Kidney glomerular epithelial cell (primary cell): ENCODE measurements at regions not wholly inside any gene's neighbourhood (a gene's known extent, or its start where the extent isn't known, plus 50 kb on each side); places are given as distances from the start of the nearest gene placed in this dataset.
"Not testable (repeated sequence)": the region's sequence is repeated elsewhere in the genome, so short reads cannot be mapped to it uniquely, and the experiment has no call there.

ENCODE experiments used
- DNase-seq: peaks from one replicate; lab custom pipeline; 2025; lab: John Stamatoyannopoulos, UW

- DNase-seq: no peak
These were observed 563.5 kb downstream of the EDEM1 start for GRCh38 chr3:5750874-5751640.

GRCh38 chr3:5754602-5755001 lies 567.1 kb downstream of the EDEM1 start:
- no peak for DNase-seq

GRCh38 chr3:5756443-5756842 lies 568.9 kb downstream of the EDEM1 start:
- no peak for DNase-seq

- DNase-seq: no peak
These were observed 569.8 kb downstream of the EDEM1 start for GRCh38 chr3:5757213-5757804.

- no peak for DNase-seq
These were observed 571.2 kb downstream of the EDEM1 start for GRCh38 chr3:5758699-5759098.

DNA sequence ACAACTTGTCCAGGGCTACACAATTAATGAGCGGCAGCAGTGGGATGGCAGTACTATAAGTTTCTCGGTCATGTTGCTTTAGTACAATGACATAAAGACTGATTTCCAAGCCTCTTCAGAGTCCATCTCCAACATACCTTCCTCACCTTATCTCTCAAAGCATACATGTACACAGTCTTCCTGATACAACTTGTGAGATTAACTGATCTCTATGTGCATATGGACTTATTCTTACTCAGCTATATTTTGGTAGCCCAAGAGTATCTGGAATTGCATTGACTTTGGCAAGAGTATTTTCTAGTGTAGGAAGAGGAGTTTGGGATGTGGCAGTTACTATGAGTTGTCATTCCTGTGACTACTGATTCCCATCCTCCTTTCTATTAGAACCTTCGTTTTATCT lies 575.0 kb downstream of the EDEM1 start:
- DNase-seq: no peak

DNA sequence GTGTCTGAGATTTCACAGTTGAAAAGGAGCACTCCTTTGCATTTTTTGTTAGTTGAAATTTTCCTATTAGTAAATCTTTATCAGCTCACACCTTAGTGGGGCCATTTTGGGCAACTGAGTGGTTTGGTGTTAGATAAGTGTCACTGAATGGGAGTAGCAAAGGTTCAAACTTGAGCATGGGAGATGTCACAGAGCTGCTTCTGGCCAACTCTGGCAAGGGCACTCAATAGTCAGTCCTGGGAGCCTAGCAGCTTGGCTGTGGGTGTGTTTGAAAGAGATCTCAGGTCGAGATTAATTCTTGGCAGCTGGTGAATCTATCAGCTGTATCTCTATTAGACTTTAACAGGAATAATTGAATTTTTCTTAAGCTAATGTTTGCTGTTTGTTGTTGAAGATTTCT lies 579.3 kb downstream of the EDEM1 start:
- DNase-seq: no peak

DNA sequence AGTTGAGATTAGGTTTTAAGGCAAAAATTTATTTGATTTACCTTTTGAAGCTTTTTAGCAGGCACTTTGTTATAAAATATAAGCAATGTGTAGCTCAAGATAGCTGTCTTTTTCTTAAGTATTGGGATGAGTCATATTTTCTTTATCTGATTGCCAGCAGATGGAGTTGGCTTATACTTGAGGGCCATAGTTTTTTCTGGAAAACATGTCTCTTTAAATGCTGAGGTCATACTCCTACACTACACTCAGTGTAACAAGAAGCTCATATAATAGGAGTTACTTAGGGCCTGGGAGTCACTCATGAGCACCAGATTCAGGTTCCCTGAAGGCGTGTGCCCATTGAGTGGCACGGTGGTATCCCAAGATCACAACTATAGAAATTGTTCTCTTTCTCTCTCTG lies 579.8 kb downstream of the EDEM1 start:
- DNase-seq: no peak

GRCh38 chr3:5768281-5768945 lies 580.9 kb downstream of the EDEM1 start:
- no peak for DNase-seq

DNA sequence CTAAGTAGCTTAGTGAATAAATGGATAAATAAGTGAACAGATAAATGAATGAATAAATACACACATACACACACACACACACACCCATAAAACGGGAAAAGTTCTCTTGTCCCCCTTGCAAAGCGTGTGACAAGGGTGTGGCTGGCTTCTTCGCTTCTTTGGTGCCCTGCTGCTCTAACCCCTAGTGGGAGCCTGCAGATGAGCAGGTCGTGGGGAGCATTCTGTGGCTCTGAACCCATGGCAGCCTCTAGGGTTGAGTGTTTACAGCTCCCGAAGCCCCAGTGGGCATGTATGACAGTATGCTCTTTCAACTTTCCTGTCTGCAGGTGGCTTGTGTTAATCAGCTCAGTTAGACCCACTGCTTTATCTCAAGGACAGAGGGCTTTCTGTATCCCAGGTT lies 582.3 kb downstream of the EDEM1 start:
- DNase-seq: no peak

- DNase-seq: no peak
These were observed 586.8 kb downstream of the EDEM1 start for GRCh38 chr3:5774337-5774736.

DNA sequence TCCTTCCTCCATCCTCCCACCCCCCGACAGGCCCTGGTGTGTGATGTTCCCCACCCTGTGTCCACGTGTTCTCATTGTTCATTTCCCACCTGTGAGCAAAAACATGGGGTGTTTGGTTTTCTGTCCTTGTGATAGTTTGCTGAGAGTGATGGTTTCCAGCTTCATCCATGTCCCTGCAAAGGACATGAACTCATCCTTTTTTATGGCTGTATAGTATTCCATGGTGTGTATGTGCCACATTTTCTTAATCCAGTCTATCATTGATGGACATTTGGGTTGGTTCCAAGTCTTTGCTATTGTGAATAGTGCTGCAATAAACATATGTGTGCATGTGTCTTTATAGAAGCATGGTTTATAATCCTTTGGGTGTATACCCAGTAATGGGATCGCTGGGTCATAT lies 587.6 kb downstream of the EDEM1 start:
- DNase-seq: not testable (repeated sequence)

DNA sequence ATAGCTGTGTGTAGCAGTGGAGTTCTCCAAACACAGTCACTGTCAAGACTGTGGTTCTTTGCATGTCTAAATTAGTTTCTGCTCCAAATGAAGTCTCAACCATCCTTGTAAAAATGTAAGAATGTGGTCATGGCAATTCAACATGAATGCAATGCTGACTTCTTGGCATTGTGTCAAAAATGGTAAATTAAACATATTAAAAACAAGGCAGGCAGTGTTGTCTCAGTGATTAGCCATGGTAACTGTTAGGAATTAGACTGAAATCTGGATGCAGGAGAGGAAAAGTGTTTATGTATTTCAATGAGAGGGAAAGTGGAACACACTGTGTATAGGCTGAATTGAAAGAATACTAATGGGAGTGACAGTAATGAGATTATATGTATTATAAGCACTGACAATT lies 597.2 kb downstream of the EDEM1 start:
- DNase-seq: no peak

DNA sequence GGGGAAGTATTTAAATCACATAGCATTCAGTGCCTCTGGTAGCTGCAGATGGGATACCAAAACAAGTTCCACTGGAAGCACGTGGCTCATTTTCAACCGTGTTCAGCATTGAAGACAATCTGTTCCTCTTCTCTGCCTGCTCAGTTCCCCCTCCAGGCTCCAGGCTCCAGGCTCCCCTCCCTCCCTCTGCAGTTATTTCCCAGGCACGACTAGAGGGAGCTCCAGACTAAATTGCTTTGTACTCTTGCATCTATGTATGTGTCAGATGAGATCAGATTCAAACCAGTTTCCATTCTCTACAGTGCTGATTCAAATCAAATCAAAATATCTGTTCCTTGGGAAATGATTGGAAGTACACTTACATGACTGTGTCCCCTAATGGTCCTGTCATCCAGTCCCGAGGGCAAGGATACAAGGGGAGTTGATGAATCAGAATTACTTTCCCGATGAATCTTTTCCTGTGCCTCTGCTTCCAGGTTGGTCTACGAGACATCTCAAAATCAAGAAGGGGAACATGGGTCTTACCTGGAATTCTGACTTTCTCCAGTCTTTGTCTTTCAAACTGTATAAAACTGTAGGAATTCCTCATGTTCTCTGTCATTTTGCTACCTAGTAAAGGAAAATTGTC lies 600.5 kb downstream of the EDEM1 start:
- DNase-seq: no peak

DNA sequence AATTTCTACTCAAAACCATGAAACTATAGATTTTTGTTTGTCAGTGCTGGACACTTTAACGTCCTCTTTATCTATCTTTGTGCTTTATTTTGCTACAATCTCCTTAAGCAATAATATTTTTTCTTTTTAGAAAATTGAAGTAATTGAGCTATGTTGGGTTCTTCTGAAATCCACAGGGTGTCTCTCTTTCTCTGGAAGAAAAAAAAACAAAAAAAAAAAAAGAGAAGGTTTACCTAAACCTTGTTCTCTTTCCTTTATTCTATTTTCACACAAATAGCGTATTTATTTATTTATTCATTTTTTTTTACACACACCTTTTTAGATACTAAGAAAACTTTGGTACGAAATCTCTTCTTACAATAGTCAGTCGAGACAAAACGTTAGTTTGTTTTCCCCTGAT lies 601.0 kb downstream of the EDEM1 start:
- DNase-seq: no peak

DNA sequence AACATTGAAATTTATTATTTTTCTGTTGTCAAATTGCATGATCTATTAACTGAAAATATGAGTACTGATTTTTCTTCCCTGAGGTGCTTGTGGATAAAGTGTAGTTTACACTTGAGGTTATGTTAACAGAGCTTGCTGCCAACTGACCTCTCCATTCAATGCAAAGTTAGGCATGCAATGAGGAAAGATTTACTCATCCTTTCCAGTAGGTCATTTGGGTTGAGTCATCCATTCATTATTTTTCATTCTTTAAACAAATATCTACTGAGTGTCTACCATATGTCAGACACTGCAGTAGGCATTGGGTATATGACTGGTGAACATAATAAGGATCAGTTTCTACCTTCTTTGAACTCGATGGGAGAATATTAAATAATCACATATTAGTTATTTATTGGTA lies 604.1 kb downstream of the EDEM1 start:
- peak; percentile 52 for DNase-seq

DNA sequence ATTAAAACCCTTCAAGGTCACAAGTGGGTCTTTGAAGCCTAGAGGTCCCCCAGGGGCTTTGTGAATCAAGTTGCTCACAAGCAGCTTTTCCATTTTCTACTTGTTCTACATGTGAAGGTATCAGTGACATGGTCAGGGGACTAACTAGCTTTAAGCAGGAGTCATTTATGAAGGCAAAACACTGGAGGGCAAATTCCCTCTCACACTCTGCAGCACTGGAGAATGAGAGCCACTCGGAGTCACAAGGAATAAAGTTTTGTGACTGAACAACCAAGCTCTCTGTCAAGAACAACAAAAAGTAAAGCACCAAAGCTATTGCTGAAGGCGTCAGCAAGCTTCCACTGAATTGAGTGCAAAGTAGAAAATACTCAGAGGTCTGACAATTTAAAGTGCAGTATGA lies 609.0 kb downstream of the EDEM1 start:
- no peak for DNase-seq

DNA sequence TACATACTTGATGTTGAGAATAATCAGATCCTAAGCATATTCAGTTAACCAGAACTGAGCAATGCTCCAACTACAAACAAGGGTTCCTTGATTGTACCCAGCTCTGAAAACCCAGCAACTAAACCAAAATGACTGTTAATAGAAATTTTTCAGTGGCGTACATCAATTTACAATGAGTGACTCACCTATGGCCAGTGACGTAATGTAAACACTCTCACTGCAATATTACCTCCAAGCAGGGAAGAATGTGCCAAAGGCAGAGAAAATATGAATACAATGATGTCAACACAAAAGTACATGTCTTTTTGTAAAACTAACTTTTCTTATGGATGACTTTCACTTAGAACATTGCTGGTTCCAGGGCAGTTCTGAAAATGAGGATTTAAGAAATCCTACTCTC lies 611.3 kb downstream of the EDEM1 start:
- DNase-seq: no peak

- DNase-seq: no peak
These were observed 611.9 kb downstream of the EDEM1 start for GRCh38 chr3:5799398-5799797.

GRCh38 chr3:5800965-5801364 lies 613.5 kb downstream of the EDEM1 start:
- DNase-seq: no peak

- DNase-seq: no peak
These were observed 618.7 kb downstream of the EDEM1 start for GRCh38 chr3:5806192-5806591.

- DNase-seq: no peak
These were observed 622.2 kb downstream of the EDEM1 start for GRCh38 chr3:5809586-5810246.
